Stimulated activated CD8-positive, alpha-beta memory T cell treated with anti-CD3 and anti-CD28 coated beads, Interleukin-7, amount 100 ng/mL, for 1 hour (primary cell): ENCODE measurements at regions not wholly inside any gene's neighbourhood (a gene's known extent, or its start where the extent isn't known, plus 50 kb on each side); places are given as distances from the start of the nearest gene placed in this dataset.
"Not testable (repeated sequence)": the region's sequence is repeated elsewhere in the genome, so short reads cannot be mapped to it uniquely, and the experiment has no call there.

Source experiments
- DNase-seq, 2 donors: peaks; one replicate each; pipeline ENCODE4 v3.0.0-alpha.2; 2020; ENCODE audit warnings: low read depth in 2 of 2

DNA sequence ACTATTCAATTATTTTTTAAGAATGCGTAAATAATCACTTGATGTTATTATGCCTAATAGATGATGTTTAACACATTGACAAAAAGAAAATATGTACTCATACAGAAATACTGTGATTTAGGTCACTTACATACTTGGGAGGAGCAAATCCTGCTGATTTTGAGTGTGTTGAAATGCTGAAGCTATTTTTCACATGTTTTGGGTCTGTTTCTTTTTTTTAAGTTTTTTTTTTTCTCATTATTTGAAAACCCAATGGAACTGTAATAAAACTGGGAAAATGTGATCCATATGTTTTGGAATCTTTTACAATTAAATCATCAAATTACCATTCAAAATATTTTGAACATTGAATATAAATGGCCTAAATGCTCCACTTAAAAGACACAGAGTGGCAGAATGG lies 366.2 kb upstream of the ADAMTS5 start:
- no peak for DNase-seq

DNA sequence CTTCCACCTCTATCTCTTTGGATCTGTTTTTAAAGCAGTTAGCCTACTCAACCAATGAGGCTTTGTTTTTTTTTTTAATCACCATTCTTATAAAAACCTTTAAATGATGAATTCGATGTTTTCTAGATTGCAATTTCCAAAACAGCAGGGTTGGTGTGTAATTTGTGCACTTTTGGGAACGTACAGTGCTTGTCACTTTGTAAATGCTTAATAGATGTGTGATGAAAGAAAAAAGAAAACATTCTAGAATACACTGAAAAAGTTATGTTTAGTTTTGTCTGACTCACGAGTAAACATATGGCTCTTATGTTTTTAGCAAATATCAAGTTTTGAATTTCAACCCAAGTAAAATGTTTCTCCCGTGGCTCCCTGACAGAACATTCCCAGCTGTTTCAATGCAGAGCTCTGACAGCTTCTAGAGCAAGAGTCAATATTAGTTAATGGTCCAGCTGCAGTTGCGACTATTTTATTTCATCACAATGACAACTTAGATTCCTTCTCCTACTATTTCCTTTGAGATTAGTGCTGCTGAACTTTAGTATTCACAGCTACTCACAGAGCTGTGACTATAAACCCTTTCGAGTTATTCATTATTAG lies 362.5 kb upstream of the ADAMTS5 start:
- no peak for DNase-seq

DNA sequence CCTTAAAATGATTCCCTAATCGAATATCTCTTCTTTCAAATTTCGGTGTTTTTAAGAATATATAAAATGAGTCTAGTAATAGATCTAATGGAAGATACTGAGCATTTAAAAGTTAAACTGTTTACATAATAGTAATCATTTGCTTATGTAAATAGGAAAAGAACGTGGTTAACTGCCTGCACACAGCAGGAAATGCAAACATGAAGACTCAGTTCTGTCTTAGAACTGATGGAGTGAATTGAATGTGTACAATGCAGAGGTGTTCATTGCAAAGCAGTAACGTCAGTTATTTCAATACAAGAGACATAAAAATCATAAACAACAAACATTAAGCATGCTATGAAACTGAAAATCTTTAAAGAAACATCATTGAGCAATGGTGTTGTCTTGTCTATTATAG lies 359.4 kb upstream of the ADAMTS5 start:
- no peak for DNase-seq

DNA sequence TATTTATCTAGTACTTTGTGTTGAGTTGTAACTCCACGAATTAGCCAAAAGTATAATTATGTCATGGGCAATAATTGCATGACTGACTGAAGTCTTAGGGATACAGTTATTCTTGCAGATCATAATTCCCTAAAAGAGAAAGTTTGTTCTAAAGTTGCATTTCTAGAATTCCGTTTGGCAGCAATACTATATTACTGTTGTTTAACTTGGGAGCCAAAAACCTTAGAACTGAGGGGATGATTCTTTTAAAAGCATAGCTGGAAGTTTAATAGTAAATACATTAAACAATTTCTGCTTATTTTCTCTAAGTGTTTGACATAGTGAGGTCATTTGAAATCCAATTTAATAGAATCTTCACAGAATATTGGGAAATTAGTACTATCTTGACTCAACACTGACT lies 356.4 kb upstream of the ADAMTS5 start:
- DNase-seq = no peak

DNA sequence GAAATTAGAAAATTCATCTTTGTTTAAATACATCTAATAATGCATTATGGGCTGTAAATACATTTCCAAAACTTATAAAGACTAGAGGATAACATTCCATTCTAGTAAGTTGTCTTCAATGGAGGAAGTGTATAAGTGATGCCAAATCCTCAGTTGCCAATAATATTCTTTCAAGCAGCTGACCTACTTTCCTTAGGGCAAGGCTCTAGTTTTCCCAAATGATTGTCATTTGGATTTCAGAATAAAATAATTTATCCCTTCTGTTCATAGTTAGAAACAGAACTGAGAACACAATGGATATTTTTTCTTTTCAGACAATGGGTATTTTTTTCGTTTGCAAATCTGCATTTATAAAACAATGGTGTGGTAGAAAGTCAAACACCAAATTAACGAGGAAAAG lies 354.9 kb upstream of the ADAMTS5 start:
- no peak for DNase-seq

DNA sequence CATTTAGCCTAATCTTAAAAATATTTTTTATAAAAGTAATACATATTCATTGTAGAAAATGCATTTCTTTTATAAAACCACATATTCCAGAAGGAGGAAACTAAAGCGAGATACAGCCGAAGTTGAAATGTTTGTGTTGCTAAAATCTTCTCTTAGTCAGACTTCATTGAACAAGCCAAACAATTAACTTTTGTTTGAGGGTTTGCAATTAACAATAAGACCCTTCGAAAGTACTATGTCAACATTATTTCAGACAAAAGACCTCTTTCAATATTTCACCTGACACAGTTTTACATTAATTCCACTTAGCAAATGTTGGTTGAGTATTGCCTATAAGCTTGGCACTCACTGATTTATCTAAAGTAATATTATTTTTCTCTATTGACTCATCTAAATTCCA lies 354.0 kb upstream of the ADAMTS5 start:
- no peak for DNase-seq

DNA sequence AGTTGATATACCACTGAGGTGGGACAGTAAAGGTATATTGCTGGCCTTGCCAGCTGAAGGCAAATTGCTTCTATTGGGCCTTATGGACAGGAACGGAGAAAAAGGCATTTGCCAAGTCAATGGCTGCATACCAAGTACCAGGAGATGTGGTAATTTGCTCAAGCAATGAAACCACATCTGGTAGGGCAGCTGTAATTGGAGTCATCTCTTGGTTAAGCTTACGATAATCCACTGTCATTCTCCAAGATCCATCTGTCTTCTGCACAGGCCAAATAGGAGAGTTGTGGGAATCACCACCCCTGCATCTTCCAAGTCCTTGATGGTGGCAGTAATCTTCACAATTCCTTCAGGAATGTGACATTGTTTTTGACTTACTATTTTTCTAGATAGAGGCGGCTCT lies 350.7 kb upstream of the ADAMTS5 start:
- DNase-seq = not testable (repeated sequence)

DNA sequence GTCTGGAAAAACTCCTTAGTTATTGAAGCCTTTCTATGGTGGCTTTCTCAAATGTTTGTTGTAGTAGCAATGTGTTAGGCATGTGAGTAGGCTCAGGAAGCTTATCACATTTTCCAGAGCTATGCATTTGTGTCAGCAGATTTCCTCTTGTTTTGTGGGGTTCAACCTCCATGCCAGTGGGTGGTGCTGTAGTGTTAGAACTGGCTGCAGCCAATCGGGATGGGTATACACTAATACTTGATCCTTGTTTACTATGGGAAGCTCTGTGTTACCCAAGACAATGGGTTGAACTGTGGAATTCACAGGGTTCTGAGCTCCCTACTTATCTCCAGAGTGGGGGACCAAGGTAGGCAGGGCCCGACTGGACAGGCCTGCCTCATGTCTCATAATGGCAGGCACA lies 348.5 kb upstream of the ADAMTS5 start:
- no peak for DNase-seq

DNA sequence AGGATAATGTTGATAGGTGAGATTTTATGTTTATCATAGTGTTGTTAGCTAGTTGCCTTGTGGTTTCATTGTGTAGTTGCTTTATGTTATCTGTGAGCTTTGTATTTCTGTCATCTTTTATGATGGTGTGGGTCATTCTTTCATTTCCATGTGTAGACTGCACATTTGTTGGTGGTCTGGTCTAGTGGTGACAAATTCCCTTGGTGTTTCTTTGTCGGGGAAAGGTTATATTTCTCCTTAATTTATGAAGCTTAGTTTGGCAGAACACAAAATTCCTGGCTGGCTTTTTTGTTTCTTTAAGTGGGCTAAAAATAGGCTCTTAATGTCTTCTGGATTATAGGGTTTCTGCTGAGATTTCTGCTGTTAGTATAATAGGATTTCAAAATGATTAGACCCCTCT lies 347.2 kb upstream of the ADAMTS5 start:
- no peak for DNase-seq

DNA sequence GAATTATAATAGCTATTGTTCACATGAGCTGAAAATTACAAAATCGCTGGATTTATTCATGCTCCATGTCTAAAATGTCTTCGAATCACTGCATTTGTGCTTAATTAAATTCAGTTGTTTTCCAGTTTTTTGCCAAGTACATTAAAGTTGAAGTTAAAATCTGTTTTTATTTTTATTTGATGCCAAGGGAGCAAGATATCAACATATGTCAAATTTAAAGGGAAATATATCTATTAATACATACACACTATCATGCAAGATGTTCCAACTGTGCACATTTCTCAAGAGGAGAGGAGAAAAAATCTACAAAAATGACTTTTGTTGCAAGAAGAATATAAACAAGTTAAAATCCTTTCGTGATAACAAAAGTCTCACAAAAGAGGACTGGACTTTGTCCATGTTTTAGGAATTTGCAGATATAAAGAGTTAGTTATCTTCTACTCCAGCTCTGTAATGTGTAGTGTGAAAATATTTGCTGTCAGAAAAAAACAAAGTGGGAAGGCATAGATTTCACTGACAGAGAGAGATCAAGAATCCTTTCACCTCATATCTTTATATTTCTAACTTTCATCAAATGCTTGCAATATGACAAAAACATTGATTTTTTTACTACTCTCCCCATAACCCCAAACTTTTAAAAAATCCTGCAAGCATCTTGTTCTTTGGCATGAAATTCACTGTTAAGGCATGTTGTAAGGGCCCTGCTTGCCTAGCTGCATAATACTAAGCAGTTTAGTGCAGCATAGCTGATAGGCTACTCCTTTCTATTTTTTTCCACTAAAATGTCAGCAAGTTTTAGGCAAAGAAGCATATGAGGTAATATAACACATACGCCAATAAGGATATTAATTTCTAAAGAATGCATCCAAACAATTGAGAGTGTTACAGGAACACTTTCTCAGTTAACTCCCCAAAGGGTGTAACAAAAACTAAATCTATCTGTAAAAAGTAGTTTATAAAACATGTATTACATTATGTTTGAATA lies 340.2 kb upstream of the ADAMTS5 start:
- no peak for DNase-seq

DNA sequence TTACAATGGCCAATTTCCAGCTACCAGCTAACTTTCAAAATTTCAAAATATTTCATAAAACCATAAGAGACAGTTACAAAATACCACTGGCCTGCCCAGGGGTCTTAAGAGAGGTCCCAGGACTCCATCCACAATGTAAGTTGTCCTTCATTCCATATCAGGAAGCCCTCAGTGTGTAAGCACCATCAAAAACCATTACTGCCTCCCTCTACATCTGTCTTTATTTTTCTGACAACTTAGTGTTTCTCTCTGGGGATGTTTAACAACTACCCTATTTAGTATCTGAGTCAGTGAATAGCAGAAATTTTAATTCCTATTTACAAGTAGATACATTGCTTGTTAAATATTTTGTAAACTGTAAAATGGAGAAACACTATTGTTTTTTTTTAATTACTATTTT lies 339.3 kb upstream of the ADAMTS5 start:
- DNase-seq = no peak

DNA sequence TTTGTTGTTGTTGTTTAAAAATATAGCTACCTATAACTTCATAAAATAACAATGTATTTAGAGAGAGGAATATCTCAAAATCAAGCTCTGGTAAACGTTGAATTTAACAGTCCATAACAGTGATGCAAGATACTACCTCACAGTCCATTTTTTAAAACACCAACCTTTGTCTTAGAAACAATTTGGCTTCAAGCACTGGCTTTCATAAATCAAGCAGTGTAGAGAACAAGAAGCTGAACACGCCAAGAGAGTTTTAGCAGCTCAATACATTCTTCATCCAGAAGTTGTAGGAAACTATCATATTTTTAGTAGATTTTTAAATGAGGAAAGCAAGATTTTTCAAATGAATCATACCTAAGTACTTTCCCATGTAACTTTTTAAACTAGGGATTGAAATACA lies 334.3 kb upstream of the ADAMTS5 start:
- no peak for DNase-seq

DNA sequence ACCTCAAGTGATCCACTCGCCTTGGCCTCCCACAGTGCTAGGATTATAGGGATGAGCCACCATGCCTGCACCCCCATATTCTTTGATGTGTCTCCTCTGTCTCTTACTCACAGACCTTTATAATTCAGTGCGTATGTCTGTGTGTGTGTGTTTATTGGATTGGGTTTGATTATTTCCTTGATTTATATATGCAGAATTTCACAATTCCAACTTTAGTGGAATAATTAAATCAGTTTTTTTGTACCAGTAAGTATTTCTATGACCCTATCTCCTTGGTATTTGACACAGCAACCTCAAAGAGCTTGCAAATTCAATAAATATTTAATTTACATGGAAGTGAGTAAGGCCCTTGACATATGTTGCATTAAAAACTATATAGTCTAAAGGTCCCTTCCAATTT lies 333.9 kb upstream of the ADAMTS5 start:
- DNase-seq = no peak

DNA sequence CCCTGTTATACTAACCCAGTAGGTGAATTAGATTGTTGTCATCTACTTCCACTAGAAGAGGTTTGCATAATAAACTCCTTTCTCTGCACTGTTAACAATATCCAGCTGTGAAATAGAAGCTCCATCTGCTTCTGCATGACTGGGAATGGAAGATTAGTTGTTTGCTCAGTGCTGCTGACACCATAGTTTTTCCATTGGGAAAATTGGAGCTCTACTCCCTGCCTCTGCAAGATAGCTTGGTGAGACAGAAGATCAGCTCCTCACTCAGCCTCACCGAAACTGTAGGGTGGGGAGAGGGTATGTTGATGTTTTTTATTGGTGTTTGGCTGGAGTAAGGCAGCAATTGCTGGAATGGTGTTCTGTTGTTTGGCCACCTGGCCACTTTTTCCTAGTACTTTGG lies 331.6 kb upstream of the ADAMTS5 start:
- DNase-seq = no peak

DNA sequence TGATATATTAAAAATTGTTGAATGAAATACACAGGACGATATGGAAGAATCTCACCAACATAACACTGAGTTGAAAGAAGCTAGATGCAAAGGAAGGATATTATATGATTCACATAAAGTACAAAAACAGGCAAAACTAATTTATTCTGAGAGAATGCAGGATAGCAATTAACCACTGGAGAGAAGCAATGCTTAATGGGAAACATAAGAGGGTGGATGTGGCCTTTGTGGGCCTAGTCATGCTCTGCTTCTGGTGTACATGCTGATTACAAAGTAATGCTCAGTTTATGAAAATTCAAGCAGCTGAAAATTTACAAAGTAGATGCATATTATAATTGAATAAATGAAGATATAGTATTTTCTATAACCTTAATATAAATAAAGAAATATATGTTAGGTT lies 326.4 kb upstream of the ADAMTS5 start:
- DNase-seq = no peak

DNA sequence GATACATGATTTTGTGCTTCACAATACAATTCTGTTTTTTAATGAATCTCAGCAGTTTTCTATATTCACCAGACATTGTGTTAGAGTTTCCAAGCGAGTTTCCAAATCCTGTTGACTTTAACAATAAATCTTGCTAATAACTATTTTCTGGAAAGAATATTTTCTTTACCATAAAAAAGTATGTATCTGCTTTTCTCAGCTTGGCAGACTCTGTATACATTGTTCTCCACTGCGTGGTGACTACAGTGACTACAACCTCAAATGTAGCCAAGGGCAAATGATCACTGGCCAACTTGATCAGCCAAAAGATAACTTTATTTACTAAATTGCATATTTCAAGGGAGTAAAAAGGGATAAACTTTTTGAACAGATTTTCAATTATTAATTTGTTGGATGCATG lies 325.9 kb upstream of the ADAMTS5 start:
- no peak for DNase-seq

DNA sequence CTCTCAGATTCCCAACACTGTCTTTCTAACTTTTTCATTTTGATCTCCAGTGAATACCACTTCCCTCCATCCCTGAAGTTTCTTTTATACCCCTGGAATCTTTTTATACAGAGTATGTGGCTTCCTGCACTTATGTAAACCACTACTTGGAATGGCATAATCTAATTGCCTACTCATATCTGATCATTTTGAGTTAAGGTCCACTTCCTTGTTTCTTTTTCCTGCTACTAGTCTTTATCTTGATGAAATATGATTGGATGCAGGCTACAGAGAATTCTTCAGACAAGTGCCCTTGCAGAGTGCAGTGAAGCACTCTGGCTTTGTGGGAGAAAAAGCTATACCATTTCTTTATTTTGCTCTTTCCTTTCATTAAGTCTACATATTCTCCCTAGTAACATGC lies 325.3 kb upstream of the ADAMTS5 start:
- no peak for DNase-seq

DNA sequence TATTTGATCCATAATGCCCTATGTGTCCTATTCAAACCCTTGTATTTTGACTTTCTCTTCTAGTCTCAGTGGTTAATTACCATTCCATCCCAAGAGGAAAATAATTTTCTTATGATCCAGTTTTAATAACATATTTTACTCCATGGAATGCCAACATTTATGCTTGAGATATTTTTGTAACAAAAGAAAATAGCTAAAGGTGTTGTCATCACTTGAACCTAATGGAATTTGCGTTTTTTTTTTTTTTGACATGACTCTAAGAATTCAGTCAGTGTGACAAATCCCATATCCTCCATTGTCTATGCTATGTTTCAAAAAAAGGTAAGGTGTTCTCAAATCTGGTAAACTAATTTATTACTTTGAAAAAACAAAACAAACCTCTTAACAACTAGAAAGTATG lies 324.1 kb upstream of the ADAMTS5 start:
- DNase-seq = no peak

DNA sequence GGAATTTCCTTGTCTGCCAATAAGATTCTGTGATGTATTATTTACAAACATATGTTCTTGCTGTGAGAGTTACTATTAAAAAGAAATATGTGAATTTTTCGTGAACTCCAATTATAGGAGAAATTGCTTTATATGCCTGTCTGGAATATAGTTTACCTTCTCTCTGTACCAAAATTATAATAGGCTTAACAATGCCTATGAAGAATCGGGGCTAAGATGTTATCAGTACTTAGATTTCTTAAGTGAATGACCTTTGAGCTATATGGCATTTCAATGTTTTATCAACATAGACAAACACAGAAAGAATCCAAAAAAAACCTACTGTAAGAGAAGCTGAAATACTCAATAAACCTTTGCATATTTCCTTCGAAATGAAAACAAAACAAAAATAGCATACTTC lies 323.1 kb upstream of the ADAMTS5 start:
- no peak for DNase-seq

DNA sequence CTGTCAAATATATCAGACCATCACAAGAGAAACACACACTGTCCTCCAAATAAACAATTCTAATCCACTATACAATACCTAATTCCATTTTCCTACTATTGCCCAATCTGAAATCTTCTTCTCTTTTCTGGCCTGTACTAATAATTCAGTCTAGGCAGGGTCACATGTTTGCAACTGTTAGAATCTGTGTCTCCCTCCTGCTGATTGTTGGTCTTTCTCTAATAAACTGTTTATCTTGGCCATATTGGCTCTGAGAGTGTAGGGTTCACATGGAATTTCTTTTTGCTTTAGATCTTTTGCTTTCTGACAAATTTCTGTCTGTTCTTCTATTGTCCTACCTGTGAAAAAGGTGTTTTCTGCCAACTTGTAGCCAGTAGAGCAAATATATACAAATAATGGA lies 319.9 kb upstream of the ADAMTS5 start:
- DNase-seq = no peak

DNA sequence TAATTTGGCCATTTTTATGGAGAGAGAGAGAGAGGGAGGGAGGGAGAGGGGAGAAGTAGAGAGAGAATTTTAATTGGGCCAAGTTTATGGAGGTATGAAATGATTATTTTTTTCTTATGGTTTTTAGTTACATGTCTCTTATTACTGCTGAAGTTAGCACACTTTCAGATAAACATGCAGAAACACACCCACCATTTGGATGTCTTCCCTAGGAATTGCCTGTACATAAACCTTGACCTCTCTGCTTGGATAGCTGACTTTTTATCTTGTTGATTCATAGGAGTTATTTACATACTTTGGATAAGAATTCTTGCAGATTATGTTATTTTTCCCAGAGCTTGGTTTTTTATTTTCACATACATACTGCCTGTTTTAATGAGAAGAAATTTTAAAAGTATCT lies 310.2 kb upstream of the ADAMTS5 start:
- DNase-seq = no peak

DNA sequence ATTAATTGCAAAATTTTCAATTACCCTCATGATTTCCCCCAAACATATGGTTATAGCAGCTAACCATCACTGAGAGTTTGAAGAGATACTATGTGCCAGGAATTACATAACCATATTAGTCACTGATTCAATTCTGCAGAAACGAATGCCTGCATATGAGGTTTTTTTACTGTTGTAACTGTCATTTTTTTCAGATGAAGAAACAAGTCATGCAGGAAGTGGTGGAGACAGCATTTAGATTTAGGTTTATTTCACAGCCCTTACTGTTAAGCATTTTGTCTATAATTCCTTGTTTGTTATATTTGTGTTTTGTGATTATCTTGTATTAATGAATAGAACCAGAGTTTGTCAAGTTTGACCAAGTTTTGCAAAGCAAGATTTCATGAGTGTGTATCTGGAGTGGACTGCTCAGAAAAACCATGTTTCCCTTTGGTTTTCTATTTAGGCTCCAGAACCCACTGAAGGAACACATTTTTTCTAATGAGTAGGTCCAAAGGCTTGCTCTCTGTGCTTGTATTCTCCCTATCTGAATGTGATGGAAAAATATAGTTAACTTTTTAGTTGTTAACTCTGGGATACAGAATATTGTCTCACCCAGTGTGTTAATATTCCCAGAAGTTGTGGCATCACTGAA lies 308.5 kb upstream of the ADAMTS5 start:
- DNase-seq = no peak

DNA sequence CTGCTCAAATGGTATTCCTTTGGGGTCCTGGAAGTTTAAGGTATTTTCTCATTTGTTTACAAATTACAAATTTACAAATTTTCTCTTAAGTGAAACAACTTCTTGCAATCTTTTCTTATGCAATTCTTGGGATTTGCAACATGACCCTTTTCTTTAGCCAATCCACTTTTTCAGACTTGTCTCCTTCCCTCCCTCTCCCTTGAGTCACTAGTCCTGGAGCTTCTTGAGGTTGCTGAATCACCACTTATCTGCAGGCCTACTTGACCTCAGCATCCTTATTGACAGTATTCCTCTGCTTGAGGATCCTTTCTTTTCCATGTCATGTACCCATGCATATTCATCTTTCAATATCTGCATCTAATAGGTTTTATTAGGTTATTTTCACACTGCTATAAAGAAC lies 302.8 kb upstream of the ADAMTS5 start:
- DNase-seq = no peak
